ENCODE measurements at regions not wholly inside any gene's neighbourhood (a gene's known extent, or its start where the extent isn't known, plus 50 kb on each side); places are given as distances from the start of the nearest gene placed in this dataset.
"Not testable (repeated sequence)": the region's sequence is repeated elsewhere in the genome, so short reads cannot be mapped to it uniquely, and the experiment has no call there.

DNA sequence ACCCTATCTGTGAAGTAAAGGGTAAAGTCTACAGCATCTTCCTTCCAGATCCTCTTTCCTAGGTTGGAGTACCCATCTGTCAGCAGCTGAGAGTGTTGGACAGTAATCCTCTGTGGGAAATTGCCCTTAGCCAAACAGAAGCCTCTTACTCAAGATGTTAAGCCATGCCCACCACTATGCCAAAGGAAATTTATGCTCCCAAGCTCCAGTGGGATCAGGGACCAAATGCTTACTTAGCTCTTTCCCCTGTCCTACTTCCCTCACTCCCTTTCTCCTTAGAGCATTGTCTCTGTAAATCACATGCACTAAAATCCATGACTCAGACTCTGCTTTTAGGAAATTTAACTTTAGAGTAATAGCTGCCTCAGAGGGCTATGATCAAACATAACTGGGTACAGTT is 254.0 kb downstream of the BRINP2 start:
- Histone ChIP-seq H3K27ac (no peak overlapping the region), H3K9me3 (no peaks in the 10 kb centered on the region), H3K36me3 (no peaks in the 10 kb centered on the region), H3K4me1 (no peaks in the 10 kb centered on the region), H3K4me3 (no peak overlapping the region), H3K27me3 (no peaks in the 10 kb centered on the region)
- TF ChIP-seq EP300 (IDR thresholded peaks at IDR 0.05) = no peak
- no peak for TF ChIP-seq CTCF (IDR thresholded peaks at IDR 0.05)
- no peak for TF ChIP-seq POLR2A (IDR thresholded peaks at IDR 0.05)
- DNase-seq (ENCODE audit: low spot score in 2 of 2) = no peak

DNA sequence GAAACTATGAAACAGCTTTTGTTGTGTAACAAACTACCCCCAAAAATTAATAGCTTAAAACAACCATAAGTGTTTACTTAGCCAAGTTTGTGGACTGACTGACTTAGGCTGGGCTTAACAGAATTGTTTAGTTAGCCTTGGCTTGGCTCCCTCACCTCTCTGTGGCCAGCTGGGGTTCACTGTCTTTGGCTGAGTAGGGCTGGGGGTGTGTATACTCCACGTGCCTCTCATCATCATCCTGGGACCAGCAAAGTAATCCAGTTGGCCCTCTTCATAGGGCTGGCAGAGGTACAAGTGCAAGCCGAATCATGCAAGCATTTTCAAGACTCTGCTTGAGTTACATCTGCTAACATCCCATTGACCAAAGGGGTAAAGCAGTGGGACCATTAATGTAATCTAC is 252.3 kb downstream of the BRINP2 start:
- no peak for DNase-seq (ENCODE audit: low spot score in 2 of 2)
- 18 to 48% methylated on average over 2 of the region's 2 CpGs for WGBS, 2 donors

GRCh38 chr1:177413982-177414596 is 243.3 kb downstream of the BRINP2 start:
- Histone ChIP-seq H3K27ac (no peak overlapping the region), H3K27me3 (no peaks in the 10 kb centered on the region), H3K4me3 (no peak overlapping the region), H3K4me1 (no peaks in the 10 kb centered on the region), H3K9me3 (no peaks in the 10 kb centered on the region), H3K36me3 (no peaks in the 10 kb centered on the region)
- DNase-seq (ENCODE audit: low spot score in 2 of 2) = no peak
- WGBS, 2 donors = 34 to 46% methylated on average over 3 of the region's 3 CpGs
- TF ChIP-seq CTCF (IDR thresholded peaks at IDR 0.05) = no peak
- TF ChIP-seq EP300 (IDR thresholded peaks at IDR 0.05) = no peak
- TF ChIP-seq POLR2A (IDR thresholded peaks at IDR 0.05) = no peak

More for the DNA sequence above, 252.3 kb downstream of the BRINP2 start:
- no peaks in the 10 kb centered on the region for H3K36me3 ChIP-seq
- no peaks in the 10 kb centered on the region for H3K27me3 ChIP-seq
- H3K27ac ChIP-seq = no peak overlapping the region
- no peaks in the 10 kb centered on the region for H3K9me3 ChIP-seq
- TF ChIP-seq EP300 (IDR thresholded peaks at IDR 0.05) = no peak
- no peak for TF ChIP-seq CTCF (IDR thresholded peaks at IDR 0.05)
- TF ChIP-seq POLR2A (IDR thresholded peaks at IDR 0.05) = no peak
- no peak overlapping the region for H3K4me3 ChIP-seq
- H3K4me1 ChIP-seq = no peaks in the 10 kb centered on the region

- H3K36me3 ChIP-seq = no peaks in the 10 kb centered on the region
- 43 to 54% methylated on average over 3 of the region's 3 CpGs for WGBS, 2 donors
- TF ChIP-seq POLR2A (IDR thresholded peaks at IDR 0.05) (no peak), CTCF (IDR thresholded peaks at IDR 0.05) (no peak), EP300 (IDR thresholded peaks at IDR 0.05) (no peak)
- no peaks in the 10 kb centered on the region for H3K9me3 ChIP-seq
- H3K4me3 ChIP-seq = no peak overlapping the region
- H3K27me3 ChIP-seq = no peaks in the 10 kb centered on the region
- H3K4me1 ChIP-seq = no peaks in the 10 kb centered on the region
- H3K27ac ChIP-seq = no peak overlapping the region
- DNase-seq (ENCODE audit: low spot score in 2 of 2) = no peak
Observed at GRCh38 chr1:177411381-177411780, 240.6 kb downstream of the BRINP2 start.

GRCh38 chr1:177410179-177410766 is 239.5 kb downstream of the BRINP2 start:
- H3K27me3 ChIP-seq = no peaks in the 10 kb centered on the region
- H3K36me3 ChIP-seq = no peaks in the 10 kb centered on the region
- no peaks in the 10 kb centered on the region for H3K9me3 ChIP-seq
- no peaks in the 10 kb centered on the region for H3K4me1 ChIP-seq
- no peak for TF ChIP-seq CTCF (IDR thresholded peaks at IDR 0.05)
- H3K4me3 ChIP-seq = no peak overlapping the region
- WGBS, 2 donors = 77% methylated on average over 5 of the region's 5 CpGs
- no peak overlapping the region for H3K27ac ChIP-seq
- DNase-seq (ENCODE audit: low spot score in 2 of 2) = no peak

- DNase-seq (ENCODE audit: low spot score in 2 of 2); H3K4me3 ChIP-seq; H3K27ac ChIP-seq; H3K4me1 ChIP-seq; H3K27me3 ChIP-seq; H3K9me3 ChIP-seq; H3K36me3 ChIP-seq: not testable (repeated sequence)
- WGBS, 2 donors = 83 to 89% methylated on average over 14 of the region's 14 CpGs
Observed at GRCh38 chr1:177406323-177406722, 235.6 kb downstream of the BRINP2 start.

Data from tibial nerve (tissue), 4 donors.